Activated CD8-positive, alpha-beta memory T cell treated with anti-CD3 and anti-CD28 coated beads, Interleukin-2, amount 50 U/mL, for 4 hours (primary cell): ENCODE measurements at regions not wholly inside any gene's neighbourhood (a gene's known extent, or its start where the extent isn't known, plus 50 kb on each side); places are given as distances from the start of the nearest gene placed in this dataset.
"Not testable (repeated sequence)": the region's sequence is repeated elsewhere in the genome, so short reads cannot be mapped to it uniquely, and the experiment has no call there.

Experiments used
- DNase-seq: peaks from one replicate; pipeline ENCODE4 v3.0.0-alpha.2; 2020

GRCh38 chr1:182225755-182226154 is 164.2 kb upstream of the ZNF648 start:
- not testable (repeated sequence) for DNase-seq

- not testable (repeated sequence) for DNase-seq
Observed at GRCh38 chr1:182221990-182222389, 160.5 kb upstream of the ZNF648 start.

GRCh38 chr1:182221367-182221766 is 159.9 kb upstream of the ZNF648 start:
- not testable (repeated sequence) for DNase-seq

GRCh38 chr1:182217967-182218366 is 156.5 kb upstream of the ZNF648 start:
- no peak for DNase-seq

GRCh38 chr1:182217071-182217470 is 155.6 kb upstream of the ZNF648 start:
- no peak for DNase-seq

GRCh38 chr1:182215764-182216163 is 154.3 kb upstream of the ZNF648 start:
- DNase-seq, result no peak

GRCh38 chr1:182213163-182213562 is 151.7 kb upstream of the ZNF648 start:
- DNase-seq, result no peak

- no peak for DNase-seq
Observed at GRCh38 chr1:182211386-182211785, 149.9 kb upstream of the ZNF648 start.

GRCh38 chr1:182210417-182210816 is 148.9 kb upstream of the ZNF648 start:
- no peak for DNase-seq

GRCh38 chr1:182207300-182207699 is 145.8 kb upstream of the ZNF648 start:
- DNase-seq, result no peak

- no peak for DNase-seq
Observed at GRCh38 chr1:182206626-182207239, 145.2 kb upstream of the ZNF648 start.

- DNase-seq, result no peak
Observed at GRCh38 chr1:182205351-182206022, 144.0 kb upstream of the ZNF648 start.

GRCh38 chr1:182203191-182203875 is 141.8 kb upstream of the ZNF648 start:
- DNase-seq, result no peak

- not testable (repeated sequence) for DNase-seq
Observed at GRCh38 chr1:182201490-182201889, 140.0 kb upstream of the ZNF648 start.

- DNase-seq, result no peak
Observed at GRCh38 chr1:182200025-182200812, 138.7 kb upstream of the ZNF648 start.

- no peak for DNase-seq
Observed at GRCh38 chr1:182198006-182198605, 136.6 kb upstream of the ZNF648 start.

GRCh38 chr1:182196897-182197870 is 135.7 kb upstream of the ZNF648 start:
- no peak for DNase-seq

GRCh38 chr1:182195733-182196132 is 134.2 kb upstream of the ZNF648 start:
- DNase-seq, result no peak

- DNase-seq, result no peak
Observed at GRCh38 chr1:182193908-182194550, 132.5 kb upstream of the ZNF648 start.

- no peak for DNase-seq
Observed at GRCh38 chr1:182192966-182193365, 131.5 kb upstream of the ZNF648 start.

- no peak for DNase-seq
Observed at GRCh38 chr1:182192215-182192614, 130.7 kb upstream of the ZNF648 start.
